ENCODE measurements at regions not wholly inside any gene's neighbourhood (a gene's known extent, or its start where the extent isn't known, plus 50 kb on each side); places are given as distances from the start of the nearest gene placed in this dataset.

- H3K4me1 Mint-ChIP-seq = no peaks in the 10 kb centered on the region
- no peaks in the 10 kb centered on the region for H3K9me3 Mint-ChIP-seq
- no peaks in the 10 kb centered on the region for H3K36me3 Mint-ChIP-seq
- no peak overlapping the region for H3K4me3 Mint-ChIP-seq
- DNase-seq = no peak
- H3K27me3 Mint-ChIP-seq (ENCODE audit: low read depth in 3 of 3) = peaks cover 1 to 17% (median 5%) of the 10 kb centered on the region in 3 donors
- no peak overlapping the region for H3K27ac Mint-ChIP-seq
Observed at GRCh38 chr15:39359771-39360170, 221.1 kb upstream of the THBS1 start.

DNA sequence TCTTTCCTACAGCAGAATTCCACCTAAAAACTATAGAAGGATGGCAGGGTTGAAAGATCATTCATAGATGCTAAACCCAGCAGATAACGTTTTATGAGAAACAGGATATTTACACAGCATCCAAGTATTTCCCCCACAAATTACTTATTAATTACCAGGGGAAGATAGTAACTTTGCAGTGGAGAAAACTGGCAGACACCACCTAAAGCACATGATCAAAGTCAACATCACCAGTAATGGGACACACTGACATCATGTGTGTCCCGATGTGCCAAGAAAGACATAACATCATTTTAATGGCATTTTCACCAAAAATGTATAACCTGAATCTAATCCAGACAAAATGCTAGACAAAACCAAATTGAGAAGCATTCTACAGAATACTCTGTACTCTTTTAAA, 220.4 kb upstream of the THBS1 start:
- Mint-ChIP-seq H3K36me3 (no peaks in the 10 kb centered on the region), H3K27me3 (ENCODE audit: low read depth in 3 of 3) (peaks cover 0 to 20% (median 5%) of the 10 kb centered on the region in 3 donors)

DNA sequence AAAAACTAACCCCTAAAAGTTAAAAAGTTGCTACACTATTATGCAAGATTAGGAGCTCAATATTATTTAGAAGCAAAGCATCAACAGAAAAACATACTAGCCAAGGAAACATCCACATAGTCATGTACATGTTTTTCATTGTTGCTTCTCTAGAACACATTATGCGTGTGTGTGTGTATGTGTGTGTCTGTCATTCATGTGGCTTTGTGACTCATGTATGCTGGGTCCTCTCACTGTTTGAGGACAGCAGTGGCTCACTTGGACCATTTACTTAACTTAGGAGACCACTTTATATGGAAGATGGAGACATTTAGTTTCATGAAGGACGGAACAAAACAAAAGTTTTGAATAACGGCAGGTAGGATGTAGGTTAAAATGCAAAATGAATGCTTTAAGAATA, 219.4 kb upstream of the THBS1 start:
- Mint-ChIP-seq H3K4me1 (no peaks in the 10 kb centered on the region), H3K27ac (no peak overlapping the region), H3K4me3 (no peak overlapping the region), H3K27me3 (ENCODE audit: low read depth in 3 of 3) (peaks cover 3 to 20% (median 5%) of the 10 kb centered on the region in 3 donors), H3K9me3 (no peaks in the 10 kb centered on the region), H3K36me3 (no peaks in the 10 kb centered on the region)
- DNase-seq = no peak

More for the DNA sequence above, 220.4 kb upstream of the THBS1 start:
- H3K4me1 Mint-ChIP-seq = no peaks in the 10 kb centered on the region
- H3K9me3 Mint-ChIP-seq = no peaks in the 10 kb centered on the region
- no peak overlapping the region for H3K27ac Mint-ChIP-seq
- DNase-seq = no peak
- no peak overlapping the region for H3K4me3 Mint-ChIP-seq

DNA sequence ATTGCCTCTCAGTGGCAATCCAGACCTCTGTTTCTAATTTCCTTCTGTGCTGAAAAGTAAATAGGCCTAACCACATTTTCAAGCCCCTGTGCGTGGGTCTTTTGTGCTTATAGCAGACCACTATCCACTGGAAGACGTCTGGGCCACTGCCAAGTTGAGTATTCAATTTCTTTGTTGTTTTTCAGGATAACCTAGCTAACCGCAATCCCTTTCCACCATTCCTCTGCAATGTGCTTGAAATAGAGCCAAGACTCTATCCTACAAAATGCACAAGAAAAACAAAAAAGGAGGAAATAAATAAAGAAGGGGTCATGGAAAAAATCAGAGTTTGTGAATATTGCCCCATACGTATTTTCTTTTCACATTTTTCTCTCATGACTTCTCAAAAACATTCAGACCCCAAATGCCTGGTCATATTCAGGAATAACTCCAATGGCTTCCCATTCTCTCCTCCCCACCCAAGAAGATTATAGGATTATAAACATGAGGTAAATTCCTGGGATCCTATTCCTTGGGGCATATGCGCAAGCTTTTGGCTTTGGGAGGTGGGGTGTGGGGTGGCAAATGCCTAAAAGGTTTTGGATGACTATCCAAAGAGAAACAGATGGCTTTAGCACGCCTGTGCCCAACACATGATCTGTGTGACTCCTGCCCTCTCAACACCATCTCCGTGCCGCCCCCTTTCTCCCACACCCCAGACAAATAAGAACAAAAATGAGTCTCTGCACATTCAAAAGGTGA, 217.9 kb upstream of the THBS1 start:
- Mint-ChIP-seq H3K4me3 (no peak overlapping the region), H3K9me3 (no peaks in the 10 kb centered on the region), H3K27me3 (ENCODE audit: low read depth in 3 of 3) (peaks cover 3 to 23% (median 5%) of the 10 kb centered on the region in 3 donors), H3K4me1 (no peaks in the 10 kb centered on the region), H3K36me3 (no peaks in the 10 kb centered on the region), H3K27ac (no peak overlapping the region)
- DNase-seq = no peak

- DNase-seq = no peak
- Mint-ChIP-seq H3K36me3 (peaks cover 0 to 4% (median 0%) of the 10 kb centered on the region in 3 donors), H3K27me3 (ENCODE audit: low read depth in 3 of 3) (peaks cover 3 to 23% (median 5%) of the 10 kb centered on the region in 3 donors), H3K4me1 (no peaks in the 10 kb centered on the region), H3K4me3 (no peak overlapping the region), H3K9me3 (peaks cover 0 to 4% (median 2%) of the 10 kb centered on the region in 6 donors), H3K27ac (no peak overlapping the region)
Observed at GRCh38 chr15:39363761-39364586, 216.9 kb upstream of the THBS1 start.

DNA sequence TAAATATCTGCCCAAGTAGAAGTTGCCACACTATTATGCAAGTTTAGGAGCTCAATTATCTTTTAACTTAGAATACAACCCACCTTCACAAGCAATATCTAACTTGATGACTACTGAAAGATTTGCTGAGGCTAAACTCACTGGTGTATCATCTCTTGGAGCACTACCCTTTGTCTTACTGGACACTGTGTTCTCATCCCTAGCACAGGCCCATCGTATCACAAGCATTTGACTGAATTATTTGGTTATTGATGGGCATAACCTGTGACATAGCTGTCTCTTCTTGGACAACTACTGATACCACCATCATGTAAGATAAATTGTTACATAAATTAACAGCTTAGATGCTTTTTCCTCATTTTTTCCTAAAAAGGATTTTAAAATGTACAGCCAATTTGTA, 216.2 kb upstream of the THBS1 start:
- H3K4me3 Mint-ChIP-seq = no peak overlapping the region
- DNase-seq = no peak
- H3K27me3 Mint-ChIP-seq (ENCODE audit: low read depth in 3 of 3) = peaks cover 3 to 21% (median 5%) of the 10 kb centered on the region in 3 donors
- H3K9me3 Mint-ChIP-seq = peaks cover 0 to 10% (median 4%) of the 10 kb centered on the region in 6 donors
- no peak overlapping the region for H3K27ac Mint-ChIP-seq
- no peaks in the 10 kb centered on the region for H3K4me1 Mint-ChIP-seq
- H3K36me3 Mint-ChIP-seq = peaks cover 0 to 4% (median 0%) of the 10 kb centered on the region in 3 donors

GRCh38 chr15:39365161-39365560, 215.7 kb upstream of the THBS1 start:
- no peak overlapping the region for H3K27ac Mint-ChIP-seq
- H3K36me3 Mint-ChIP-seq = peaks cover 0 to 6% (median 2%) of the 10 kb centered on the region in 3 donors
- H3K9me3 Mint-ChIP-seq = peaks cover 0 to 14% (median 7%) of the 10 kb centered on the region in 6 donors
- no peaks in the 10 kb centered on the region for H3K4me1 Mint-ChIP-seq
- DNase-seq = no peak
- no peak overlapping the region for H3K4me3 Mint-ChIP-seq
- H3K27me3 Mint-ChIP-seq (ENCODE audit: low read depth in 3 of 3) = peaks cover 4 to 21% (median 5%) of the 10 kb centered on the region in 3 donors

DNA sequence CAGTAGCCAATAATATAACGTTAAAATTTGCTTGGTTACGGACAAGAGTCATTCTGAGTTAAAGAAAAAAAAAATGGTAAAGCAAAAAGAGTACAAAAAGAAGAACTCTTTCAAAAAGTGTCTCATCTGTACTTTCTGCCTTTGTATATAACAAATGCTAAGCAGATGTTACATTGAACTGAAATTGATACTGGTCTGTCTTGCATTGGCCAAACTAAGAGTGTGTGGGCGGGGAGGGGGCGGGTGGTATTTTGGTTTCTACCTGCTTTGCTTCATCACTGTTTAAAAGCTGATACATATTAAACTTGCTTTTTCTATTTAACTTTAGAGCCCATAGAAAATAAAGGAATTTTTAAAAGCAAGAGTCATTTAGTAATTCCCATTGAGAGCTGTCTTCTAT, 215.0 kb upstream of the THBS1 start:
- Mint-ChIP-seq H3K4me1 (no peaks in the 10 kb centered on the region), H3K36me3 (peaks cover 0 to 8% (median 3%) of the 10 kb centered on the region in 3 donors), H3K4me3 (no peak overlapping the region), H3K27me3 (ENCODE audit: low read depth in 3 of 3) (peaks cover 5 to 21% (median 5%) of the 10 kb centered on the region in 3 donors), H3K27ac (no peak overlapping the region), H3K9me3 (peaks cover 1 to 21% (median 9%) of the 10 kb centered on the region in 6 donors)
- no peak for DNase-seq

- H3K36me3 Mint-ChIP-seq = peaks cover 0 to 15% (median 10%) of the 10 kb centered on the region in 3 donors
- DNase-seq = no peak
- no peaks in the 10 kb centered on the region for H3K4me1 Mint-ChIP-seq
- H3K27me3 Mint-ChIP-seq (ENCODE audit: low read depth in 3 of 3) = peaks cover 3 to 18% (median 5%) of the 10 kb centered on the region in 3 donors
- no peak overlapping the region for H3K27ac Mint-ChIP-seq
- peaks cover 11 to 34% (median 14%) of the 10 kb centered on the region in 6 donors for H3K9me3 Mint-ChIP-seq
- H3K4me3 Mint-ChIP-seq = no peak overlapping the region
Observed at GRCh38 chr15:39367596-39367995, 213.3 kb upstream of the THBS1 start.

DNA sequence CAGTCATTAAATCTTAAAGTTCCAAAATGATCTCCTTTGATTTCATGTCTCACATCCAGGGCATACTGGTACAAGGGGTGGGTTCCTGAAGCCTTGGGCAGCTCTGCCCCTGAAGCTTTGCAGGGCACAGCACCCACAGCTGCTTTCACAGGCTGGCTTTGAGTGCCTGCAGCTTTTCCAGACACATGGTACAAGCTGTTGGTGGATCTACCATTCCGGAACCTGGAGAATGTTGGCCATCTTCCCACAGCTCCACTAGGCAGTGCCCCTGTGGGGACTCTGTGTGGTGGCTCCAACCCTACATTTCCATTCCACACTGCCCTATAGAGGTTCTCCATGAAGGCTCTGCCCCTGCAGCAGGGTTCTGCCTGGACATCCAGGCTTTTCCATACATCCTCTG, 211.1 kb upstream of the THBS1 start:
- no peak overlapping the region for H3K4me3 Mint-ChIP-seq
- H3K27me3 Mint-ChIP-seq (ENCODE audit: low read depth in 3 of 3) = peaks cover 1 to 15% (median 5%) of the 10 kb centered on the region in 3 donors
- DNase-seq = no peak
- no peaks in the 10 kb centered on the region for H3K4me1 Mint-ChIP-seq
- H3K9me3 Mint-ChIP-seq = peaks cover 11 to 34% (median 14%) of the 10 kb centered on the region in 6 donors
- peaks cover 0 to 15% (median 10%) of the 10 kb centered on the region in 3 donors for H3K36me3 Mint-ChIP-seq
- H3K27ac Mint-ChIP-seq = no peak overlapping the region

- H3K4me1 Mint-ChIP-seq = no peaks in the 10 kb centered on the region
- no peak overlapping the region for H3K4me3 Mint-ChIP-seq
- H3K27me3 Mint-ChIP-seq (ENCODE audit: low read depth in 3 of 3) = peaks cover 6 to 14% (median 6%) of the 10 kb centered on the region in 3 donors
Observed at GRCh38 chr15:39376371-39376909, 204.4 kb upstream of the THBS1 start.

GRCh38 chr15:39381517-39381916, 199.4 kb upstream of the THBS1 start:
- H3K27ac Mint-ChIP-seq = no peak overlapping the region
- H3K27me3 Mint-ChIP-seq (ENCODE audit: low read depth in 3 of 3) = peaks cover 6 to 9% (median 7%) of the 10 kb centered on the region in 3 donors
- H3K36me3 Mint-ChIP-seq = no peaks in the 10 kb centered on the region

More at GRCh38 chr15:39376371-39376909, 204.4 kb upstream of the THBS1 start:
- no peak for DNase-seq
- H3K36me3 Mint-ChIP-seq = peaks cover 0 to 7% (median 6%) of the 10 kb centered on the region in 3 donors
- H3K27ac Mint-ChIP-seq = no peak overlapping the region
- peaks cover 3 to 9% (median 8%) of the 10 kb centered on the region in 6 donors for H3K9me3 Mint-ChIP-seq

GRCh38 chr15:39388118-39388517, 192.8 kb upstream of the THBS1 start:
- H3K27me3 Mint-ChIP-seq (ENCODE audit: low read depth in 3 of 3) = peaks cover 2 to 7% (median 5%) of the 10 kb centered on the region in 3 donors
- no peak overlapping the region for H3K27ac Mint-ChIP-seq
- DNase-seq = no peak
- H3K4me1 Mint-ChIP-seq = no peaks in the 10 kb centered on the region
- H3K4me3 Mint-ChIP-seq = no peak overlapping the region
- no peaks in the 10 kb centered on the region for H3K9me3 Mint-ChIP-seq
- no peaks in the 10 kb centered on the region for H3K36me3 Mint-ChIP-seq

More at GRCh38 chr15:39381517-39381916, 199.4 kb upstream of the THBS1 start:
- Mint-ChIP-seq H3K4me1 (no peaks in the 10 kb centered on the region), H3K9me3 (no peaks in the 10 kb centered on the region), H3K4me3 (no peak overlapping the region)
- DNase-seq = no peak

DNA sequence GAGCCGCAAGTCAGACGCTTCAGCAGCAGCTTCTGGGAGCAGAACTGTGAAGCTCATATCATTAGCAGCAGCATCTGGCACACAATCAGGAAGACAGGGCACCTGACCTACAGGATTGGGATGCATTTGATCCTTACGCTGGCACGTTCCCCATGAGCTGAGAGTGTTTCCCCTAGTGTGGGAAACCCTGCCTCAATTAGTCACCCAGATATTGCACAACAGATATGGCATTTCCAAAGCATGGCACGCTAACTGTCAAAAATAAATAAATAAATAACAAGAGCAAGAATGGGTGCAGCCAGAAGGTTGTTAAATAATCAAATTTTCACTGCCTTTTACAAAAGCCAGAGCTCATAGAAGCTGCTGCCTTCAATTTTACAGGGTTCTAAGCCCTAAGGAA, 189.6 kb upstream of the THBS1 start:
- DNase-seq = no peak
- Mint-ChIP-seq H3K4me1 (no peaks in the 10 kb centered on the region), H3K36me3 (no peaks in the 10 kb centered on the region), H3K9me3 (no peaks in the 10 kb centered on the region), H3K27ac (no peak overlapping the region), H3K27me3 (ENCODE audit: low read depth in 3 of 3) (peaks cover 3 to 10% (median 4%) of the 10 kb centered on the region in 3 donors), H3K4me3 (no peak overlapping the region)
